ENCODE measurements at regions not wholly inside any gene's neighbourhood (a gene's known extent, or its start where the extent isn't known, plus 50 kb on each side); places are given as distances from the start of the nearest gene placed in this dataset.

DNA sequence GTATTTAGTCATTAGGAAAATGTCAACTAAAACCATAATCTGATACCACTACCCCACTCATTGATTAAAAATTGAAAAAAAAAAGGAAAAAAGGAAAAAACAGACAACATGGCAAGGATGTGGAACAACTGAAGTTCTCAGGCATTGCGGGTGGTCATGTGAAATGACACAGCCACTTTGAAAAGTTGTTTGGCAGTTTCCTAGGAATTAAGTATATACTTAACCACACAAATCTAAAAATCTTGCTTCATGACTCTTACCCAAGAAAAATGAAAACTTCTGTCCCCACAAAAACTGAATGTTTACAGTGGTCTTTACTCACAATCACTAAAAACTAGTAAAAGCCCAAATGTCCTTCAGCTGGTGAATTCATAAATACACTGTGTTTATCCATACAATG, 254.5 kb downstream of the AHR start:
- no peak overlapping the region for H3K4me3 ChIP-seq (ENCODE audit: low read depth, low read length)
- TF ChIP-seq, protein P1, sequence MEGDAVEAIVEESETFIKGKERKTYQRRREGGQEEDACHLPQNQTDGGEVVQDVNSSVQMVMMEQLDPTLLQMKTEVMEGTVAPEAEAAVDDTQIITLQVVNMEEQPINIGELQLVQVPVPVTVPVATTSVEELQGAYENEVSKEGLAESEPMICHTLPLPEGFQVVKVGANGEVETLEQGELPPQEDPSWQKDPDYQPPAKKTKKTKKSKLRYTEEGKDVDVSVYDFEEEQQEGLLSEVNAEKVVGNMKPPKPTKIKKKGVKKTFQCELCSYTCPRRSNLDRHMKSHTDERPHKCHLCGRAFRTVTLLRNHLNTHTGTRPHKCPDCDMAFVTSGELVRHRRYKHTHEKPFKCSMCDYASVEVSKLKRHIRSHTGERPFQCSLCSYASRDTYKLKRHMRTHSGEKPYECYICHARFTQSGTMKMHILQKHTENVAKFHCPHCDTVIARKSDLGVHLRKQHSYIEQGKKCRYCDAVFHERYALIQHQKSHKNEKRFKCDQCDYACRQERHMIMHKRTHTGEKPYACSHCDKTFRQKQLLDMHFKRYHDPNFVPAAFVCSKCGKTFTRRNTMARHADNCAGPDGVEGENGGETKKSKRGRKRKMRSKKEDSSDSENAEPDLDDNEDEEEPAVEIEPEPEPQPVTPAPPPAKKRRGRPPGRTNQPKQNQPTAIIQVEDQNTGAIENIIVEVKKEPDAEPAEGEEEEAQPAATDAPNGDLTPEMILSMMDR (IDR thresholded peaks at IDR 0.05; ENCODE audit: low read depth, low read length): no peak

DNA sequence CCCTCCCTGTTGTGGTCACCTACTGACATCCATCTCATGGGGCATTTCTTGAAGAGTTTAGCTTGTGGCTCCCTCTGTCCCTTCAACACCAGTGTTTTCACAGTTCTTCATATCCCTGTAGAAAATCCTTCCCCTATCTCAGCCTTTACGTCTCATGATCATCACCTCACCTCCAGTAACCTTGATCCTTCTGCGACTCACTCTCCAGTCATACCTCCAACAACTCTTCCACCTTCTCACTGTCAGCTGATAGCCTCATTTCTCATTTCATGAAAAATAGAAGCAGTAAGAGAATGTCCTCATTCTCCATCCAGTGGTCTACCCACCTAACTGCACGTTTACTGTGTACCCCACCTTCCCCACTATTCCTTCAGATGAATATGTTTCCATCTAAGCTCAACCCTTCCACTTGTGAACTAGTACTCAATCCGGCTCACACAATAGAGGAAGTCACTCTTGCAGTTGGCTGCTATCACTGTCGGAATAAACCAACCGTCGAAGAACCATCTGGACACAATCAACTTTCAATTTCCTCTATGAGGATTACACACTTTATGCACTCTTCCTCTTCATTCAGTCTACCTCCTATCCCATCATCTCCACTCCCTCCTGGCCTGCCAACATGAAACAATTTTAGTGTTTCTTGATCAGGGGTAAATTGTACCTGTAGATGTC, 256.0 kb downstream of the AHR start:
- TF ChIP-seq, protein P1 (IDR thresholded peaks at IDR 0.05; ENCODE audit: low read depth, low read length): no peak
- H3K4me3 ChIP-seq (ENCODE audit: low read depth, low read length): no peak overlapping the region

- no peak overlapping the region for H3K4me3 ChIP-seq (ENCODE audit: low read depth, low read length)
- TF ChIP-seq, protein P1 (IDR thresholded peaks at IDR 0.05; ENCODE audit: low read depth, low read length): no peak
Observed at GRCh38 chr7:17556247-17556956, 257.9 kb downstream of the AHR start.

DNA sequence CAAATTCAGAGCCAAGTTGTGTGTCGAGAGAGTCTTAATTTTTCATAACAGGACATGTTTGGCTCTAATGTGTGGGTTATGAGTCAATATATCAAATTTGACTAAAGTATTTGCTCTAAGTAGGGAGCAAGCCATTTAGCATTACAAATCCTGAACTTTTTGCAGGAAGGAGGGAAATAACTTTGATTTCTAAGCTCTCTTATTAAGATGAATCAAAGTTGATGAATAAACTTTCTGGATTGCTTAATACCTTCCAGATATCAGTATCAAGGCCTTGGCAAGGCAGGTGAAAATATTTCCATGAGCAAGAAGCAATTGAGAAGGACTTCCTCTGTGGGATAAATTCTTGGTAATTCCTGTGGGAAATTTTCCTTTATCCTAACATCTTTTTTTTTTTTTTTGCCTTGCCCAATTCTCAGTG, 258.8 kb downstream of the AHR start:
- no peak overlapping the region for H3K4me3 ChIP-seq (ENCODE audit: low read depth, low read length)
- TF ChIP-seq, protein P1 (IDR thresholded peaks at IDR 0.05; ENCODE audit: low read depth, low read length): no peak

- no peak overlapping the region for H3K4me3 ChIP-seq (ENCODE audit: low read depth, low read length)
- TF ChIP-seq, protein P1 (IDR thresholded peaks at IDR 0.05; ENCODE audit: low read depth, low read length): no peak
Observed at GRCh38 chr7:17558135-17558534, 259.7 kb downstream of the AHR start.

DNA sequence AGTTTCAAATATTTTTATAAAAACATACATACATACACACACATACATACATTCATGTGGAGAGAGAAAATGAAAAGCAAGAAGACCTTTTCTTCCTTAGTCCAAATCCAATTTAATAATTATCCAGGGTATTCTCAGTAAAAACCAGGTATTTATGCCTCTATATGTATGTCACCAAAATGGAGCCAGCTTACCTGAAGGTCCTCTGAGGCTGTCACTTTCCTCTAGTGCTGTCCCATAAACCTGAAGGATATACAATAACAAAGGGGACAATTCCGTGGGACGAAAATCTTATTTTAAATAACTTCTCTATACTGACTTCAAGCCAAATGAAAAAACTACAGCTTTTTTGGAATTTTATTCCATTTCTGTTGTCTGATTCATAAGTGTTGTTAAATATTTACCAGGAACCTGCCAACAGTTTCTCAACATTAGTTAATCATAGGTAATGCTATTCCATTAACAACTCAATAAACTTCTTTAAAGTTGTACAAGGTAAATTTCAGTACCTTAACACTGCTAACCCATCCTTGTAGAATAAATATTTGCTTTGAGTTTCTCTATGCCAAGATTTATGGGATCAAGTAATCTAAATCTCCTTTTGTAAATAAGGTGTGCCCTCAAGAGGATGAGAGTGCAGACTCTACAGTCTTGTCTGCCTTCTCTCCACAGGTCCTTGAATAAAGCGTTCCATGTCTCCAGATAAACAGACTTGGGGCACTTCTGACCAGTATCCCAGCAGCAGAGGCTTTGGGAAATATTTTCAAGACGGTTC, 260.3 kb downstream of the AHR start:
- no peak overlapping the region for H3K4me3 ChIP-seq (ENCODE audit: low read depth, low read length)
- TF ChIP-seq, protein P1 (IDR thresholded peaks at IDR 0.05; ENCODE audit: low read depth, low read length): no peak

DNA sequence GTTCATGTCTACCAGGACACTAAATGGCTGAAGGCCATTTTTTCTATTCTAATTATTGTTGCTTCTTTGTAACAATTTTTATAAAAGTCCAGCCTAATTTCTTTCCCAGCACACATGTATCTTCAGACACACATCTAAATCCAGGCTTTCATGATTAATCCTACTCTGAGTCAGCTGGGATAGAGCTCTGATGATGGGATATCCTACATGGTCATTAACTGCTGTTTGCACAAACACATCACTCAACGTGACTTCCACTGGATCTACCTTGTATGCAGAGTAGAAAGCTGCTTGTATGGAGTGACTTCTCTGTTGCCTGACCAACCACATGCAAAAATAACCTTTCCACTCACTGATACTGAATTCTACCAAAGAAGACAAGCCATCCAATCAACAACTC, 260.9 kb downstream of the AHR start:
- TF ChIP-seq, protein P1 (IDR thresholded peaks at IDR 0.05; ENCODE audit: low read depth, low read length): no peak
- H3K4me3 ChIP-seq (ENCODE audit: low read depth, low read length): no peak overlapping the region
